ENCODE measurements at regions not wholly inside any gene's neighbourhood (a gene's known extent, or its start where the extent isn't known, plus 50 kb on each side); places are given as distances from the start of the nearest gene placed in this dataset.

- TF ChIP-seq, protein P1, sequence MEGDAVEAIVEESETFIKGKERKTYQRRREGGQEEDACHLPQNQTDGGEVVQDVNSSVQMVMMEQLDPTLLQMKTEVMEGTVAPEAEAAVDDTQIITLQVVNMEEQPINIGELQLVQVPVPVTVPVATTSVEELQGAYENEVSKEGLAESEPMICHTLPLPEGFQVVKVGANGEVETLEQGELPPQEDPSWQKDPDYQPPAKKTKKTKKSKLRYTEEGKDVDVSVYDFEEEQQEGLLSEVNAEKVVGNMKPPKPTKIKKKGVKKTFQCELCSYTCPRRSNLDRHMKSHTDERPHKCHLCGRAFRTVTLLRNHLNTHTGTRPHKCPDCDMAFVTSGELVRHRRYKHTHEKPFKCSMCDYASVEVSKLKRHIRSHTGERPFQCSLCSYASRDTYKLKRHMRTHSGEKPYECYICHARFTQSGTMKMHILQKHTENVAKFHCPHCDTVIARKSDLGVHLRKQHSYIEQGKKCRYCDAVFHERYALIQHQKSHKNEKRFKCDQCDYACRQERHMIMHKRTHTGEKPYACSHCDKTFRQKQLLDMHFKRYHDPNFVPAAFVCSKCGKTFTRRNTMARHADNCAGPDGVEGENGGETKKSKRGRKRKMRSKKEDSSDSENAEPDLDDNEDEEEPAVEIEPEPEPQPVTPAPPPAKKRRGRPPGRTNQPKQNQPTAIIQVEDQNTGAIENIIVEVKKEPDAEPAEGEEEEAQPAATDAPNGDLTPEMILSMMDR (IDR thresholded peaks at IDR 0.05; ENCODE audit: borderline replicate concordance), result no peak
- Histone ChIP-seq H3K27me3 (ENCODE audit: low read depth) (no peaks in the 10 kb centered on the region), H3K9me3 (replicated peaks) (peaks cover 7% of the 10 kb centered on the region), H3K4me3 (no peak overlapping the region), H3K4me1 (peaks cover 3% of the 10 kb centered on the region), H3K27ac (replicated peaks) (no peak overlapping the region), H3K36me3 (no peaks in the 10 kb centered on the region)
- no peak for DNase-seq
- intact Hi-C loops (cut with micrococcal nuclease), result no loop called here
Measured at GRCh38 chr18:50473881-50474280, 86.0 kb upstream of the MAPK4 start.

DNA sequence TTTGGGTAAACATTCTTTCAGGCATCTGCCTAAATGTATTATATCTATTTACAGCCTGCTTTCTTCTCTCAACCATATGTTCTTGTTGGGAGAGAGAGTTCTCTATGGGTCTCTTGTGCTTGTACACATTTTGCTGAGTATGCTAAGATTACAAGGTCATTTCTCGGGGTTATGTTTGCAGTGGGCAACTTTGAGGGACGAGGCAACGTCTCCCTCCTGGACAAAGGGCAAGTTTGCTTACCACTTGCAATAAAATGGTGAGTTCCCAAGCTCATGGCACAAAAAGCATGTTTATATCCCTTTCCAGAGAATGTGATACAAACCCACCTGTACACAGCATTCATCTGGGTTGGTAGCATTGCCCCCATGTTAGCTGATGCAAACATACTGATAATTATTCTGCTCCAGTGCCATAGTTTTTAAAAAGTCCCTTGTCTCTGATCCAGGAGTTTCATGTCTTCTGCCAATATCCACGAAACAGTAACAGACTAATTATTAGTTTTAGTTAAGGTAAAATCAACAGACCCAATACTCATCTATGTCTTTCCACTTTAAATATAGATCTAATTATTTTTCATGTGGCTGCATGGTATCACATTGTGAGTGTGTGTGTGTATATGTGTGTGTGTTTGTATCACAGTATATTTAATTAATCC, 84.2 kb upstream of the MAPK4 start:
- H3K4me3 ChIP-seq, result no peak overlapping the region
- no peaks in the 10 kb centered on the region for H3K36me3 ChIP-seq
- H3K27me3 ChIP-seq (ENCODE audit: low read depth), result no peaks in the 10 kb centered on the region
- TF ChIP-seq, protein P1 (IDR thresholded peaks at IDR 0.05; ENCODE audit: borderline replicate concordance), result no peak
- peaks cover 7% of the 10 kb centered on the region for H3K9me3 ChIP-seq (replicated peaks)
- intact Hi-C loops (cut with micrococcal nuclease), result no loop called here
- H3K27ac ChIP-seq (replicated peaks), result no peak overlapping the region
- H3K4me1 ChIP-seq, result no peaks in the 10 kb centered on the region
- DNase-seq, result no peak

DNA sequence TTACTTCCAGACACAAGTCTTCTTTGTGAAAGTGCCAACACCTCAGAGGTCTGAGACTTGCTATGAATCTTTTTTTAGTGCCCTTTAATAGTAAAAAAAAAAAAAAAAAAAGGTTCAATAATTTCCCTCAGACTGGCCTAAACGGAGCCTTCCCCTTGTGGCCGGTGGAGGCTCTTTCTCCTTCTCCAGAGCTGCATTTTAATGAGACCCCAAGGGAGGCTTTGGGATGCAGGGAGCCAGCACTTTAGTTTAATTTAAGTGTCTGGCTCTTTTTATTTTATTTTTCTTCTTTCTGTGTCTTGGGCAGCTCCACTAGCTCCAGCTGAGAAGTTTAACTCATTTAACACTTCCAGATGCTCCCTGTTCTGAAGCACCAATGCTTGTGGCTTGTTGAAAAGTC, 67.8 kb upstream of the MAPK4 start:
- intact Hi-C loops (cut with micrococcal nuclease), result no loop called here
- Histone ChIP-seq H3K4me1 (no peaks in the 10 kb centered on the region), H3K36me3 (no peaks in the 10 kb centered on the region), H3K27me3 (ENCODE audit: low read depth) (no peaks in the 10 kb centered on the region), H3K9me3 (replicated peaks) (peaks cover 22% of the 10 kb centered on the region), H3K4me3 (no peak overlapping the region), H3K27ac (replicated peaks) (no peak overlapping the region)
- no peak for DNase-seq
- TF ChIP-seq, protein P1 (IDR thresholded peaks at IDR 0.05; ENCODE audit: borderline replicate concordance), result no peak

DNA sequence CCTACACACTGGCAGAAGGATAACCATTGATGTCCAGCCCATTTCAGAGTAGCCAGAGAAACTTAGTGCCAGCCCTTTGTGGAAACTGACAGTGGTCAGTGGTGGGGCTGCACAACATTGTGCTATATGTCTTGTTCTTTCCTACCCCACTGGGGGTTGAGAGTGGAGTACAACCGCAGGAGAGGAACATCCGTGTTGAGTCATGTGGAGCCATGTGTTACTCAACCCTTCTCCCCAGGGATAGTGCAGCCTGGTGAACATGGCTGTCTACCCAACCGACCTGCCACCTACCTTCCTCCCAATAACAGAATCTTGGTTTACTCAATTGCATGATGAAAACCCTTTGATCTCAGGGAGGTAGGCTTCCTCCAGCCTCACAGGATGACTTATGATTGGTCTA, 65.3 kb upstream of the MAPK4 start:
- H3K27ac ChIP-seq (replicated peaks), result no peak overlapping the region
- DNase-seq, result no peak
- H3K4me3 ChIP-seq, result no peak overlapping the region
- H3K9me3 ChIP-seq (replicated peaks), result peaks cover 18% of the 10 kb centered on the region
- intact Hi-C loops (cut with micrococcal nuclease), result no loop called here
- no peaks in the 10 kb centered on the region for H3K36me3 ChIP-seq
- TF ChIP-seq, protein P1 (IDR thresholded peaks at IDR 0.05; ENCODE audit: borderline replicate concordance), result no peak
- H3K27me3 ChIP-seq (ENCODE audit: low read depth), result no peaks in the 10 kb centered on the region
- H3K4me1 ChIP-seq, result no peaks in the 10 kb centered on the region

- H3K27me3 ChIP-seq (ENCODE audit: low read depth), result no peaks in the 10 kb centered on the region
- no peak for DNase-seq
- TF ChIP-seq, protein P1 (IDR thresholded peaks at IDR 0.05; ENCODE audit: borderline replicate concordance), result no peak
- H3K9me3 ChIP-seq (replicated peaks), result no peaks in the 10 kb centered on the region
- no peak overlapping the region for H3K27ac ChIP-seq (replicated peaks)
- no peaks in the 10 kb centered on the region for H3K36me3 ChIP-seq
- intact Hi-C loops (cut with micrococcal nuclease), result loop anchor here (5.0 kb wide), 1 partner anchor 276 kb away; no protein-coding TSS in a partner anchor
- H3K4me3 ChIP-seq, result no peak overlapping the region
- H3K4me1 ChIP-seq, result no peaks in the 10 kb centered on the region
Measured at GRCh38 chr18:50506362-50506761, 53.5 kb upstream of the MAPK4 start.

Measured in left ventricle myocardium inferior (tissue), 1 donor.